ENCODE measurements at regions not wholly inside any gene's neighbourhood (a gene's known extent, or its start where the extent isn't known, plus 50 kb on each side); places are given as distances from the start of the nearest gene placed in this dataset.
"Not testable (repeated sequence)": the region's sequence is repeated elsewhere in the genome, so short reads cannot be mapped to it uniquely, and the experiment has no call there.

DNA sequence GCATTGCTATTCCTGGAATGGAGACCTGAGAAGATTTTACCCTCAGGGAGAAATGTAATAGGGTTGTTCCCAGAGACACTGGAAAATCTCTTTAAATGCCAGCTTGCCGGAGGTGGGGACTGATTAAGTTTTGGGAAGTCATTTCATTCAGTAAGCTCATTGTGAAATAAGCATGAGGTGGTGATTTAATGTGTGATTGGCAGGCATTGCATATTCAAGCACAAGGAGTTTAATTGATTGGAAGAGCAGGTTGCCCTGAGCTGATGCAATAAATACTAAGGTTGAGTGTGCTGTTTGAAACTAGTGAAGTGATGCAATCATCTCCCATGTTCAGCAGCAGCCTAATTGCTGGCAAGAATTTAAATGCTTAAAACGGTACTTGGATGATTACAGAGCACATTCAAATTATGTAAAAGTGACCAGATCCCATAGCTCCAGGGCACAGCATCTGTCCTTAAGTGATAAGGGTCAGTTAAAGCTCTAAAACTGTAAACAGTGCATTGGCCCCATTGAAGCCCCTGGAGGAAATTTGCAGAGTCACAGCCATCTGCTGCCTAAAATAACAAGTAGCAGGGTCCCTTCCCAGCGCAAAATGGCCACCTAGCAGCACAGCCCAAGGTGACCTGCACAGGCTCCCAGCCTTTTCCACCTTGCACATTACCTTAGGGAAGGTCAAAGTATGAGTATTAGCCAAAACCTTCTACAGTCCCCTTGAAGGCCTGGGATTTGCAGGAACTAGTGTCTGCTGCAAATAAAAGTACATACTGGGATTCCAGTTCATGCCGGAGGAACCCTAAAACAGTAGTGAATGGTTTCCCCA is 92.1 kb downstream of the CCDC71L start:
- ATAC-seq (peak; percentile 26), DNase-seq (no peak)
- Histone ChIP-seq H3K9me3 (no peaks in the 10 kb centered on the region), H3K4me3 (no peak overlapping the region), H3K36me3 (ENCODE audit: low read depth) (no peaks in the 10 kb centered on the region), H3K4me1 (ENCODE audit: low read depth) (no peaks in the 10 kb centered on the region)
- TF ChIP-seq, protein P1, sequence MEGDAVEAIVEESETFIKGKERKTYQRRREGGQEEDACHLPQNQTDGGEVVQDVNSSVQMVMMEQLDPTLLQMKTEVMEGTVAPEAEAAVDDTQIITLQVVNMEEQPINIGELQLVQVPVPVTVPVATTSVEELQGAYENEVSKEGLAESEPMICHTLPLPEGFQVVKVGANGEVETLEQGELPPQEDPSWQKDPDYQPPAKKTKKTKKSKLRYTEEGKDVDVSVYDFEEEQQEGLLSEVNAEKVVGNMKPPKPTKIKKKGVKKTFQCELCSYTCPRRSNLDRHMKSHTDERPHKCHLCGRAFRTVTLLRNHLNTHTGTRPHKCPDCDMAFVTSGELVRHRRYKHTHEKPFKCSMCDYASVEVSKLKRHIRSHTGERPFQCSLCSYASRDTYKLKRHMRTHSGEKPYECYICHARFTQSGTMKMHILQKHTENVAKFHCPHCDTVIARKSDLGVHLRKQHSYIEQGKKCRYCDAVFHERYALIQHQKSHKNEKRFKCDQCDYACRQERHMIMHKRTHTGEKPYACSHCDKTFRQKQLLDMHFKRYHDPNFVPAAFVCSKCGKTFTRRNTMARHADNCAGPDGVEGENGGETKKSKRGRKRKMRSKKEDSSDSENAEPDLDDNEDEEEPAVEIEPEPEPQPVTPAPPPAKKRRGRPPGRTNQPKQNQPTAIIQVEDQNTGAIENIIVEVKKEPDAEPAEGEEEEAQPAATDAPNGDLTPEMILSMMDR (IDR thresholded peaks at IDR 0.05), result no peak
- intact Hi-C loops (cut with DNase I, micrococcal nuclease), result no loop called here

DNA sequence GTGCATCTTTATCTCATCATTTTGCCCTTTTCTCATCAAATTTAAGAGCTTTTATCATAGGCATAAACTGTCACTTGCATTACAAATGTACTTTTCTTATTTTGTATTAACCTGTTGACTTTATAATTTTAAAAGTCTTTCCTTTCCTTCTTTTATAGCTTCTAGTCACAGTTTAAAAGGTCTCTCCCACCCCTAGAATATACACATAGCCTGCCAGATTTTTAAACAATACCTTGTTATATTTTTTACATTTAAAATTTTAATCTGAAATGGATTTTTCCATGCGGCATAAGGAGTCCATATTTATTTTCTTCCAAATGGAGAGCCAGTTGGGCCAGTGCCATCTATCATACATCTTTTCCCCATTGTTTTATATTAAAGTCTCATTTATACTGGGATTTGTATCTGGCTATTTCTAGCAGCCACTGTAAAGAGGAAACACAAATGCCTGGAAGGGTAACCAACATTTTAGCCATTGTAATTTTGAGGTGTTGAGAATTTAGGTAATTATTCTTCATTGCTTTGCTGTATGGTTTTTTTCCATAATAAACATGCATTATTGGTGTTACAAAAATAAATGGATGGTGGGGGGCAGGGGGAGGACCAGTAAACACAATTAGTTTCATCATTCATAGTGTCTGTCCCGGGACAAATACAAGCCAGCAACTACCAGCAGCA is 92.8 kb downstream of the CCDC71L start:
- ATAC-seq (no peak), DNase-seq (no peak)
- H3K4me3 ChIP-seq, result no peak overlapping the region
- TF ChIP-seq, protein P1 (IDR thresholded peaks at IDR 0.05), result no peak
- intact Hi-C loops (cut with DNase I, micrococcal nuclease), result no loop called here
- no peaks in the 10 kb centered on the region for H3K9me3 ChIP-seq
- H3K36me3 ChIP-seq (ENCODE audit: low read depth), result no peaks in the 10 kb centered on the region
- H3K4me1 ChIP-seq (ENCODE audit: low read depth), result no peaks in the 10 kb centered on the region

DNA sequence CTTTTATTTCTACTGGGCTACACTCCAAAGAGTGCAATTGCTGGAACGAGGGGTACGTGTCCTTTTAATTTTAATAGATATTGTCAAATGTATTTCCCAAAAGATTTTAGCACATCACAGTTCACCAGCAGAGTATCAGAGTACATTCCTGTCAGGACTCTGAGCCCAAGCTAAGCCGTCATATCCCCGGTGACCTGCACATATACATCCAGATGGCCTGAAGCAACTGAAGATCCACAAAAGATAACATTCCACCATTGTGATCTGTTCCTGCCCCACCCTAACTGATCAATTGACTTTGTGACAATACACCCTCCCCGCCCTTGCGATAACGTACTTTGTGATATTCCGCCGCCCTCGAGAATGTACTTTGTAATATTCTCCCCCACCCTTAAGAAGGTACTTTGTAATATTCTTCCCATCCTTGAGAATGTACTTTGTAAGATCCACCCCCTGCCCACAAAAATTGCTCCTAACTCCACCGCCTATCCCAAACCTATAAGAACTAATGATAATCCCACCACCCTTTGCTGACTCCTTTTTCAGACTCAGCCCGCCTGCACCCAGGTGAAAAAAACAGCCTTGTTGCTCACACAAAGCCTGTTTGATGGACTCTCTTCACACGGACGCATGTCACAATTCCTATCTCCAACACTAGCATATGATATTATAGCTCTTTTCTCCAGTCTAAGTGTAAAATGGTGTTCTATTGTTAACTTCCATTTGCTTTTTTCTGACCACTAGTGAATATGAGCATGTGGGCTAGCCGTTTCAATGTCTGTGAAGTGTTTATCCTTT is 93.6 kb downstream of the CCDC71L start:
- DNase-seq; H3K36me3 ChIP-seq (ENCODE audit: low read depth); H3K9me3 ChIP-seq; H3K4me1 ChIP-seq (ENCODE audit: low read depth); intact Hi-C loops (cut with DNase I, micrococcal nuclease); ATAC-seq; H3K4me3 ChIP-seq: not testable (repeated sequence)

DNA sequence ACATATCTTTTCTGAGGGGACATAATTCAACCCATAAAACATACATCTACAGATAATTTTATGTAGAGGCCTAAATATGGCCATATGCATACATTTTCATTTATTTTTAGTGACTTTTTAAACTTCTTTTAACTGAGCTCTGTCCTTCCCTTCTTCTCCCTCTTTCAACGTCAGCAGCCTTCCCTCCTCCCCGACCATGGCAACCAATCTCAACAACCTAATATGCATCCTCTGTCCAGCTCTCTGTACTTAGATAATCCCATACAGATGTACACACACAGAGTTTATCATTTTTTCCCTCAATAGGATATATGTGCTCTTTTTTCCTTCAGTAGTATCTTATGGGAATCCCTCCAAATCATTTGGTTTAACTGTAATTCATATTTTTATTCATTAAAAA is 94.3 kb downstream of the CCDC71L start:
- no peak for ATAC-seq
- TF ChIP-seq, protein P1 (IDR thresholded peaks at IDR 0.05), result no peak

DNA sequence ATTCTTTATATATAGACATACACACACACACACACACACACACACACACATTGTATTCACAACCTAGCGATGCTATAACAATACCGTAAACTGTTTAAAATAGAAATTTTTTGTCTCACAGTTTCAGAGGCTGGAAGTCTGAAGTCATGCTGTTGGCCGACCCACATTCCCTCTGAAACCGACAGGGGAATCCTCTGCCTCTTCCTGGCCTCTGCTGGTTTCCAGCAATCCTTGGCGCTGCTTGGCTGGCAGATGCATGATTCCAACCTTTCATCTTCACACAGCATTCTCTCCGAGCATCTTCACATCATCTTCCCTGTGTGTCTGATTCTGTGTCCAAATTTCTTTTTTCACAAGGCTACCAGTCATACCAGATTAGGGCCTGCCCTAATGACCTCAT is 94.8 kb downstream of the CCDC71L start:
- H3K4me3 ChIP-seq, result no peak overlapping the region
- no peaks in the 10 kb centered on the region for H3K9me3 ChIP-seq
- TF ChIP-seq, protein P1 (IDR thresholded peaks at IDR 0.05), result no peak
- intact Hi-C loops (cut with DNase I, micrococcal nuclease), result no loop called here
- no peaks in the 10 kb centered on the region for H3K4me1 ChIP-seq (ENCODE audit: low read depth)
- ATAC-seq (no peak), DNase-seq (no peak)
- H3K36me3 ChIP-seq (ENCODE audit: low read depth), result no peaks in the 10 kb centered on the region

More for the DNA sequence above, 94.3 kb downstream of the CCDC71L start:
- DNase-seq, result no peak
- no peaks in the 10 kb centered on the region for H3K9me3 ChIP-seq
- no peak overlapping the region for H3K4me3 ChIP-seq
- intact Hi-C loops (cut with DNase I, micrococcal nuclease), result no loop called here
- no peaks in the 10 kb centered on the region for H3K4me1 ChIP-seq (ENCODE audit: low read depth)
- no peaks in the 10 kb centered on the region for H3K36me3 ChIP-seq (ENCODE audit: low read depth)
